ENCODE measurements at regions not wholly inside any gene's neighbourhood (a gene's known extent, or its start where the extent isn't known, plus 50 kb on each side); places are given as distances from the start of the nearest gene placed in this dataset.

DNA sequence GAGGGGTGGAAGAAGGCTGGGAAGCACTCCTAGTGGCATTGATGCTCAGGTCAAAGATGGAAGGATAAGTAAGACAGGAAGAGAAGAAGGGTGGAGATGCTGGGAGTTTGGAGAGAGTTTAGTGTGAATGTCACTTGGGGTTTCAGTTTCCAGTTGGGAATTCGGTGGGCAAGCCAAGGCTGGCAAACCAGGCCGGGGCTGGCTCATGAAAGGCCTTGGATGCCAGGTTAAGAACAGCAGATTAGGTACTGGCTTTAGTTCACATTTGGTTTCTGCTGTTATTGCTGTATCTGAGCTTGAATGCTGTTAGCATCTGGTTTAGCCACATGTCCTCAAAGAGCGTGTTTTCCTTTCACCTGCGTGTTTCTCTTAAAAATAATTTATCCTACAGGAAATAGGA is 69.6 kb downstream of the BLID start:
- intact Hi-C loops (cut with DNase I) = no loop called here
- Histone ChIP-seq H3K4me1 (peaks cover 0 to 39% (median 12%) of the 10 kb centered on the region in 3 donors), H3K36me3 (no peaks in the 10 kb centered on the region), H3K27ac (peak overlapping the region; percentile 36 to 55 (median 53)), H3K27me3 (no peaks in the 10 kb centered on the region), H3K4me3 (no peak overlapping the region), H3K9me3 (no peaks in the 10 kb centered on the region)
- TF ChIP-seq POLR2A (IDR thresholded peaks at IDR 0.05) = no peak
- TF ChIP-seq, protein P1, sequence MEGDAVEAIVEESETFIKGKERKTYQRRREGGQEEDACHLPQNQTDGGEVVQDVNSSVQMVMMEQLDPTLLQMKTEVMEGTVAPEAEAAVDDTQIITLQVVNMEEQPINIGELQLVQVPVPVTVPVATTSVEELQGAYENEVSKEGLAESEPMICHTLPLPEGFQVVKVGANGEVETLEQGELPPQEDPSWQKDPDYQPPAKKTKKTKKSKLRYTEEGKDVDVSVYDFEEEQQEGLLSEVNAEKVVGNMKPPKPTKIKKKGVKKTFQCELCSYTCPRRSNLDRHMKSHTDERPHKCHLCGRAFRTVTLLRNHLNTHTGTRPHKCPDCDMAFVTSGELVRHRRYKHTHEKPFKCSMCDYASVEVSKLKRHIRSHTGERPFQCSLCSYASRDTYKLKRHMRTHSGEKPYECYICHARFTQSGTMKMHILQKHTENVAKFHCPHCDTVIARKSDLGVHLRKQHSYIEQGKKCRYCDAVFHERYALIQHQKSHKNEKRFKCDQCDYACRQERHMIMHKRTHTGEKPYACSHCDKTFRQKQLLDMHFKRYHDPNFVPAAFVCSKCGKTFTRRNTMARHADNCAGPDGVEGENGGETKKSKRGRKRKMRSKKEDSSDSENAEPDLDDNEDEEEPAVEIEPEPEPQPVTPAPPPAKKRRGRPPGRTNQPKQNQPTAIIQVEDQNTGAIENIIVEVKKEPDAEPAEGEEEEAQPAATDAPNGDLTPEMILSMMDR (IDR thresholded peaks at IDR 0.05) = no peak
- no peak for DNase-seq
- 52% methylated on average over 3 to 4 of the region's 4 CpGs for WGBS, 2 donors

DNA sequence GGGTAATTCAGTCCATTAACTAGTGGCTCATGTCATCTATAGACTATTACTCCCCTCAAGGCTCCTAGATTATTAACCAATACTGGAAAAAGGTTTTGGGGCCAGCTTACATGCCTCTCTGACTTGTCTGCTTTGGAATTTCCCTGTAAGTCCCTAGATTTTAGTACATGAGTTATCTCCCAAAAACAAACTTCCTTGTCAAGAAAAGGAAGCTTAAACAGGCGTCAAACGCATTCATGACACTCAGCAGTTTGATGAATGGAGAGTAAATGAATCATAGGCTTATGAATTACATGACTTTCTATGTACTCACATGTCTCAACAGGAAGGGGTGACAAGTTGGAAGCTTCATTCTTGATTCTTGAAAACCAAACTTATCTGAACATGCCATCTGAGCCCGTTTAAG is 70.8 kb downstream of the BLID start:
- Histone ChIP-seq H3K36me3 (no peaks in the 10 kb centered on the region), H3K9me3 (no peaks in the 10 kb centered on the region), H3K27me3 (no peaks in the 10 kb centered on the region), H3K27ac (peak overlapping the region in 3 of 4 donors; percentile 53 to 63 (median 55)), H3K4me3 (no peak overlapping the region), H3K4me1 (peaks cover 0 to 35% (median 10%) of the 10 kb centered on the region in 3 donors)
- 18 to 24% methylated on average over 3 of the region's 3 CpGs for WGBS, 2 donors
- no peak for TF ChIP-seq POLR2A (IDR thresholded peaks at IDR 0.05)
- TF ChIP-seq, protein P1 (IDR thresholded peaks at IDR 0.05) = no peak
- no peak for DNase-seq
- intact Hi-C loops (cut with DNase I) = no loop called here

DNA sequence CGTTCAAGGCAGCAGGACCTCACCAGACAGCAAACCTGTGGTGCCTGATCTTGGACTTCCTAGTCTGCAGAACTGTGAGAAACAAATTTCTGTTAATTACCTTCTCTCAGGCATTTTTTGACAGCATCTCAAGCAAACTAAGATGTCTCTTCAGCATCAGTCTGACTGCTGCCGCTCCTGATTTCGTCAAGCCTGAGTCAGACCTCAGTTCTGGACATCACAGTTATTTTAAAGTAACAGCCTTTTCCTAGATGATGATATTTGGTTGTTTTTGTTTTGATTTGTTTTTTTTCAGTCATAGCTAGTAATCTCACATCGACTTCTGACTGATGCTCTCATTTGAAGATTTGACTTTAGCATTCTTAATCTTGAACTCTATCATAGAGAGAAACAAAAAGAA is 71.9 kb downstream of the BLID start:
- Histone ChIP-seq H3K36me3 (no peaks in the 10 kb centered on the region), H3K27me3 (no peaks in the 10 kb centered on the region), H3K9me3 (no peaks in the 10 kb centered on the region), H3K4me1 (peaks cover 0 to 27% (median 10%) of the 10 kb centered on the region in 3 donors), H3K27ac (no peak overlapping the region), H3K4me3 (no peak overlapping the region)
- TF ChIP-seq, protein P1 (IDR thresholded peaks at IDR 0.05) = no peak
- intact Hi-C loops (cut with DNase I) = no loop called here
- 46 to 52% methylated on average over 4 of the region's 4 CpGs for whole genome bisulfite sequencing, 2 donors
- no peak for DNase-seq

DNA sequence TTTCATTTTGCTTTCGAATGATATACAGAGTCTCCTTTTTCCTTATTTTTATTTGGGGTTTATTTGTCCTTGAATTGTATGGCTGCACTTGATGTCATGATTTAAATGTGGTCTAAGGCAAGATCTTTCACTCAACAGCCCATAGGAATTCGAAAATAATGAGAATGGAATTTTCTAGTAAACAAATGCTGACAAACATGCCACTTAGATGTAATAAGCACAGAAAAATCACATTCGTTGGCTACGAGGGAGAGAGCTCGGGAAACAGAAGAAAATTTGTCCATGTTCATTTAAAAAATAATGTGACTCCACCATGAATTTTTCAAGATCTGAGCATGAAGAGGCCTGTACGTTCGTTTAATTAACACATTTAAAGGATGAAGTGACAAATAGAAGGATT is 73.0 kb downstream of the BLID start:
- H3K9me3 ChIP-seq = no peaks in the 10 kb centered on the region
- no peaks in the 10 kb centered on the region for H3K27me3 ChIP-seq
- no peak for DNase-seq
- no peaks in the 10 kb centered on the region for H3K36me3 ChIP-seq
- H3K4me1 ChIP-seq = peaks cover 0 to 27% (median 10%) of the 10 kb centered on the region in 3 donors
- H3K4me3 ChIP-seq = no peak overlapping the region
- TF ChIP-seq POLR2A (IDR thresholded peaks at IDR 0.05) = no peak
- TF ChIP-seq, protein P1 (IDR thresholded peaks at IDR 0.05) = no peak
- intact Hi-C loops (cut with DNase I) = no loop called here
- 37 to 52% methylated on average over 7 of the region's 7 CpGs for WGBS, 2 donors
- no peak overlapping the region for H3K27ac ChIP-seq

DNA sequence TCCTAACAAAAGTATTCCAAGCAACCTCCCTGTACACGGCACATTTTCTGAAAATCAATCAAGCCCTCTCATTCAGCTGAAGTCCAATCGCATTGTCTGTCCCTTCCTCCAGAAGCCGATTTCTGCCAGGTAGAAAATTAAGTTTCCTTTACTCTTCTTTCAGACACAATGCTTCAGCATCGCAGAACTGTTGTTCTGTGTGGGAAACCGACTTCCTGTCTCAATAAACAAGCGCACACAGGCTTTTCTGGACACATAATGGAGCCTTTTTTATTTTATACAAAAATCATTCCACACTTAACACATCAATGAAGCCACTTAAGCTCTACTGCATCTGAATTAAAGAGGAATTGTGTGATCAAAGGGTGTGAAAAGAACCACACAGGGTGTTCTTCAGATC is 75.6 kb downstream of the BLID start:
- no peaks in the 10 kb centered on the region for H3K36me3 ChIP-seq
- H3K4me3 ChIP-seq = no peak overlapping the region
- TF ChIP-seq POLR2A (IDR thresholded peaks at IDR 0.05) = no peak
- TF ChIP-seq, protein P1 (IDR thresholded peaks at IDR 0.05) = no peak
- H3K9me3 ChIP-seq = no peaks in the 10 kb centered on the region
- no peaks in the 10 kb centered on the region for H3K27me3 ChIP-seq
- WGBS, 2 donors = 22 to 27% methylated on average over 6 of the region's 6 CpGs
- no peak for DNase-seq
- peaks cover 0 to 9% (median 0%) of the 10 kb centered on the region in 3 donors for H3K4me1 ChIP-seq
- H3K27ac ChIP-seq = no peak overlapping the region
- intact Hi-C loops (cut with DNase I) = no loop called here
